Peyer's patch (tissue), 4 donors: ENCODE measurements at regions not wholly inside any gene's neighbourhood (a gene's known extent, or its start where the extent isn't known, plus 50 kb on each side); places are given as distances from the start of the nearest gene placed in this dataset.
"Not testable (repeated sequence)": the region's sequence is repeated elsewhere in the genome, so short reads cannot be mapped to it uniquely, and the experiment has no call there.

Source experiments
- CTCF ChIP-seq, 6 experiments: fragments of 450-650 bp in 4 of 6; fragments of 200-600 bp in 2 of 6; sonication (generic) in 1 of 6; IDR thresholded peaks; one replicate each; pipeline ENCODE4 v1.5.1; 2017 to 2019; ENCODE audit warnings: antibody characterized with exemption in 6 of 6, mild to moderate bottlenecking in 3 of 6, moderate library complexity in 1 of 6
- POLR2A ChIP-seq, 2 donors: fragments of 450-650 bp; IDR thresholded peaks; one replicate each; pipeline ENCODE4 v1.5.1; 2017; ENCODE audit warnings: antibody characterized with exemption in 2 of 2, mild to moderate bottlenecking in 2 of 2, moderate library complexity in 2 of 2

DNA sequence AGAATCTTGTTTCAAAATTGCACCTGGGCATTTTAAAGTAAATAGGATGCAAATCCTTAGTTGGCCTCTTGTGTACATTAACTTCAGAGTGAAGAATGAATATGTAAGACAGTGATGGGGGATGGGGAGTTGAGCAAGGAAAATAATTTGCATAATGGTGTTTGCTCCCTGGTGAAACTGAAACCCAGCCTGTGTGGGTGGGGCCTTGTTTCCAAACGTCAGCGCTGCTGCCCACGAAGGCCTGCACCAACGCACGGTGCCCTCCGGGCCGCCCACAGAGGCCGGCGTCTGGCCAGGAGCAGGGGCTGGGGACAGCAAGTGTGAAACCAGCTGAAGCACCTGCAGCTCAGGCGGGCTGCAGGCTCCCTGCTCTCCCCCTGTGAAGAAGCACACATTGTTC lies 262.0 kb upstream of the PLGLB2 start:
- not testable (repeated sequence) for TF ChIP-seq POLR2A, CTCF (IDR thresholded peaks at IDR 0.05)
